ENCODE measurements at regions not wholly inside any gene's neighbourhood (a gene's known extent, or its start where the extent isn't known, plus 50 kb on each side); places are given as distances from the start of the nearest gene placed in this dataset.

DNA sequence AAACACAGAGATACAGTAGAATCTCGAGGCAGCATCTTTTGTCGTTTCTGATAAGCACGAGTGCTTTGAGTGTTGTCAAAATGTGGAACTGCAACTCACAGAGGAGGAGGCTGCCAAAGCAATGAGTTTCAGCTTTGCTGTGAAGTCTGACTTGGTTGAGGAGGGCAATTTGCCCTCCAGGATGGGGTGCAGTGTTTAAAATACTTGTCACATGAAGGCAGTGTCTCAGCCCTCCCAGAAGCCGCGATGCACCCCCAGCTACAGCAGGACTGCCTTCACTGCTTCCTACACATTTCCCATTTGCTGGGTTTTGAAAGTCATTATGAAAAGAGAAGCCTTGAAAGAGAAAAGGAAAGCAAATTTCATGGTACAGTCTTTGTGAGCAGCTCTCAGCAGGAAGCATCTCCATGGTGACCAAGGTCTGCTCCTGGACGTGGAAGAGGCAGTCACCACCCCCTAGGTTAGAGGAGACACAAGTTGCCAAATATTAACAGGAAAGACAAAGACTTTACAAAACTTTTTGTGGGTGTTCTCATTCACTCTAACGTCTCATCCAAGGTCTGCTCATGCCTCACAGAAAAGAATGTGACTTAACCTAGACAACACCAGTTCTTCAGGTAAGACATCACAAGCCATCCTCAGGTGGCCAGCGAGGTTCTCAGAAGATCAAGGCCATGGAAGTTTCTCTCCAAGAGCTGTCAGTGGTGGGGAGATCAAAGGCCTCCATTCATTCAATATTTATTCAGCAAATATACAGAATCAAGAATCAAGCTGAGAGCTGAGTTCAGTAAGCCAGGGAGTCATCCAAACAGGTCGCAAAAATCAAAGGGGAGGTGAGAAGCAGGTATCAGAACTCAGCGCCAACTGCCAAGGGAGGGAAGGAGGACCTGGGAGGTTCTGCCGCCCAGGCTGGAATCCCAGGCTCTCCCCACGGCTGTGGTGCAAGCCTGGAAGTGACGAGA lies 476.0 kb downstream of the EIPR1 start:
- TF ChIP-seq CTCF (IDR thresholded peaks at IDR 0.05), result no peak
- TF ChIP-seq EP300 (IDR thresholded peaks at IDR 0.05), result no peak
- TF ChIP-seq POLR2A (IDR thresholded peaks at IDR 0.05), result no peak
